B cell (primary cell): ENCODE measurements at regions not wholly inside any gene's neighbourhood (a gene's known extent, or its start where the extent isn't known, plus 50 kb on each side); places are given as distances from the start of the nearest gene placed in this dataset.

Experiments
- ATAC-seq: fragments of 200-7000 bp; cut with Tn5 transposase; one replicate; pipeline ENCODE4 v1.10.0; 2021; ENCODE audit warnings: low read depth, mild to moderate bottlenecking, moderate number of reproducible peaks, moderate library complexity
- CTCF ChIA-PET: fragments of 350-600 bp; sonication (Branson Sonifier 250); formaldehyde crosslinking; loops from one replicate; lab custom pipeline; 2021; ENCODE audit warnings: antibody characterized with exemption, inconsistent platforms; lab: Charles Lee
- POLR2A ChIA-PET: fragments of 350-600 bp; sonication (Branson Sonifier 250); formaldehyde crosslinking; loops from one replicate; lab custom pipeline; 2021; ENCODE audit warnings: antibody characterized with exemption; lab: Charles Lee
- DNase-seq: peaks from one replicate; pipeline ENCODE4 v3.0.0; 2013
- H2AFZ ChIP-seq: 2 replicates; pipeline ENCODE4 v1.6.1; 2012; ENCODE audit warnings: mild to moderate bottlenecking, low read depth, low read length; ENCODE audit not compliant: insufficient read depth, poor library complexity, severe bottlenecking
- H3K27ac ChIP-seq, 2 donors: 1 replicate in 1 of 2; 2 replicates in 1 of 2; pipeline ENCODE4 v1.5.1; 2012 to 2013; ENCODE audit warnings: low read length in 2 of 2, mild to moderate bottlenecking in 2 of 2, moderate library complexity in 1 of 2
- H3K27me3 ChIP-seq, 4 experiments: fragments of 200-600 bp in 1 of 4; sonication (generic) in 1 of 4; replicated peaks in 1 of 4; 1 replicate in 2 of 4; 2 replicates in 2 of 4; pipeline versions ENCODE4 v1.6.1 to v1.7.0; 2013 to 2016; ENCODE audit warnings: low read length in 3 of 4, mild to moderate bottlenecking in 2 of 4, mixed read lengths in 1 of 4, moderate library complexity in 1 of 4; ENCODE audit not compliant: insufficient read depth in 4 of 4, control insufficient read depth in 3 of 4; ENCODE audit errors: control extremely low read depth in 1 of 4
- H3K36me3 ChIP-seq, 2 experiments: replicated peaks in 1 of 2; 1 replicate in 1 of 2; 2 replicates in 1 of 2; pipeline versions ENCODE4 v1.6.1 to v1.7.1; 2013; ENCODE audit warnings: low read length in 1 of 2; ENCODE audit not compliant: insufficient read depth in 2 of 2, control insufficient read depth in 1 of 2; ENCODE audit errors: control extremely low read depth in 1 of 2, extremely low read depth in 1 of 2
- H3K4me1 ChIP-seq, 2 donors: fragments of 200-600 bp in 1 of 2; sonication (generic) in 1 of 2; 1 replicate in 1 of 2; 2 replicates in 1 of 2; pipeline versions ENCODE4 v1.5.1 to v1.6.1; 2013 to 2017; ENCODE audit warnings: low read length in 2 of 2; ENCODE audit not compliant: control insufficient read depth in 2 of 2, insufficient read depth in 2 of 2
- H3K4me2 ChIP-seq: replicated peaks from 2 replicates; pipeline ENCODE3; 2012; ENCODE audit warnings: mild to moderate bottlenecking, low read depth, low read length; ENCODE audit not compliant: poor library complexity, severe bottlenecking
- H3K4me3 ChIP-seq, 5 experiments: fragments of 200-600 bp in 1 of 5; sonication (generic) in 1 of 5; 1 replicate in 3 of 5; 2 replicates in 2 of 5; pipeline versions ENCODE4 v1.5.1 to v1.7.0; 2011 to 2016; ENCODE audit warnings: low read length in 4 of 5, mild to moderate bottlenecking in 4 of 5, low read depth in 2 of 5, control low read depth in 1 of 5, moderate library complexity in 1 of 5; ENCODE audit not compliant: insufficient read depth in 1 of 5; ENCODE audit errors: control extremely low read depth in 1 of 5, extremely low read depth in 1 of 5
- H3K79me2 ChIP-seq: fragments of 200-600 bp; sonication (generic); one replicate; pipeline ENCODE4 v1.6.0; 2016; ENCODE audit warnings: low read length; ENCODE audit not compliant: control insufficient read depth, insufficient read depth
- H3K9ac ChIP-seq: fragments of 200-600 bp; sonication (generic); 2 replicates; pipeline ENCODE4 v1.6.1; 2017; ENCODE audit warnings: mild to moderate bottlenecking, low read length, moderate library complexity
- H3K9me3 ChIP-seq, 3 donors: one replicate each; pipeline versions ENCODE4 v1.6.1 to v1.7.1; 2013; ENCODE audit warnings: low read length in 2 of 3; ENCODE audit not compliant: control insufficient read depth in 2 of 3, insufficient read depth in 1 of 3; ENCODE audit errors: control extremely low read depth in 1 of 3
- H4K20me1 ChIP-seq: 2 replicates; pipeline ENCODE4 v1.6.0; 2012; ENCODE audit warnings: mild to moderate bottlenecking, low read length; ENCODE audit not compliant: insufficient read depth, control insufficient read depth, poor library complexity, severe bottlenecking
- H3K27ac Mint-ChIP-seq: one replicate; pipeline ENCODE4 v1.8.0; 2021; ENCODE audit warnings: mixed read lengths
- H3K27me3 Mint-ChIP-seq: one replicate; pipeline ENCODE4 v1.8.0; 2021; ENCODE audit warnings: mixed read lengths
- H3K4me1 Mint-ChIP-seq: one replicate; pipeline ENCODE4 v1.8.0; 2021; ENCODE audit warnings: mixed read lengths
- H3K4me3 Mint-ChIP-seq: one replicate; pipeline ENCODE4 v1.8.0; 2021; ENCODE audit warnings: mixed read lengths
- H3K9me3 Mint-ChIP-seq: one replicate; pipeline ENCODE4 v1.8.0; 2022; ENCODE audit warnings: mixed read lengths; ENCODE audit not compliant: insufficient read depth
- EZH2 ChIP-seq: IDR thresholded peaks from 2 replicates; pipeline ENCODE4 v1.6.1; 2012; ENCODE audit warnings: borderline replicate concordance, low read depth, mild to moderate bottlenecking, moderate library complexity, low read length; ENCODE audit not compliant: insufficient read depth, poor library complexity, severe bottlenecking
- WGBS: methylation state at CpG from one replicate; pipeline ENCODE4 v1.1.5; 2013; ENCODE audit warnings: missing lambda C conversion rate; ENCODE audit not compliant: insufficient coverage; 5-methylcytosine and 5-hydroxymethylcytosine counted together
- intact Hi-C: fragments of 100-400 bp; cut with micrococcal nuclease; formaldehyde crosslinking; loops from one replicate; pipeline ENCODE4 v1.10.0; 2022
- TF ChIP-seq, protein P1 (sequence below): fragments of 200-600 bp; IDR thresholded peaks from one replicate; pipeline ENCODE4 v1.8.0; 2022; ENCODE audit warnings: antibody characterized with exemption, mild to moderate bottlenecking

- ATAC-seq, result no peak
- Mint-ChIP-seq H3K4me3 (no peak overlapping the region), H3K4me1 (no peaks in the 10 kb centered on the region), H3K9me3 (no peaks in the 10 kb centered on the region), H3K27ac (peak overlapping the region; percentile 68), H3K27me3 (no peaks in the 10 kb centered on the region)
- Histone ChIP-seq H3K27ac (no peak overlapping the region), H2AFZ (no peak overlapping the region), H3K27me3 (no peaks in the 10 kb centered on the region), H3K79me2 (peaks cover 4% of the 10 kb centered on the region), H3K9me3 (no peaks in the 10 kb centered on the region), H4K20me1 (peaks cover 23% of the 10 kb centered on the region), H3K9ac (no peak overlapping the region), H3K4me1 (no peaks in the 10 kb centered on the region), H3K4me3 (no peak overlapping the region), H3K36me3 (peaks cover 2 to 35% of the 10 kb centered on the region in 2 experiments), H3K4me2 (no peak overlapping the region)
- POLR2A ChIA-PET, result no interaction called here
- 93% methylated on average over 14 of the region's 16 CpGs for WGBS
- DNase-seq, result no peak
- TF ChIP-seq, protein P1, sequence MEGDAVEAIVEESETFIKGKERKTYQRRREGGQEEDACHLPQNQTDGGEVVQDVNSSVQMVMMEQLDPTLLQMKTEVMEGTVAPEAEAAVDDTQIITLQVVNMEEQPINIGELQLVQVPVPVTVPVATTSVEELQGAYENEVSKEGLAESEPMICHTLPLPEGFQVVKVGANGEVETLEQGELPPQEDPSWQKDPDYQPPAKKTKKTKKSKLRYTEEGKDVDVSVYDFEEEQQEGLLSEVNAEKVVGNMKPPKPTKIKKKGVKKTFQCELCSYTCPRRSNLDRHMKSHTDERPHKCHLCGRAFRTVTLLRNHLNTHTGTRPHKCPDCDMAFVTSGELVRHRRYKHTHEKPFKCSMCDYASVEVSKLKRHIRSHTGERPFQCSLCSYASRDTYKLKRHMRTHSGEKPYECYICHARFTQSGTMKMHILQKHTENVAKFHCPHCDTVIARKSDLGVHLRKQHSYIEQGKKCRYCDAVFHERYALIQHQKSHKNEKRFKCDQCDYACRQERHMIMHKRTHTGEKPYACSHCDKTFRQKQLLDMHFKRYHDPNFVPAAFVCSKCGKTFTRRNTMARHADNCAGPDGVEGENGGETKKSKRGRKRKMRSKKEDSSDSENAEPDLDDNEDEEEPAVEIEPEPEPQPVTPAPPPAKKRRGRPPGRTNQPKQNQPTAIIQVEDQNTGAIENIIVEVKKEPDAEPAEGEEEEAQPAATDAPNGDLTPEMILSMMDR, result no peak
- TF ChIP-seq EZH2, result no peak
- intact Hi-C loops, result no loop called here
- CTCF ChIA-PET, result interaction anchor here (0.9 to 1.4 kb wide), 4 partner anchors 57 to 418 kb away, joined by 3 to 4 read pairs (median 4); no protein-coding TSS in a partner anchor
Observed at GRCh38 chr17:77501751-77502625, 361.2 kb downstream of the SEC14L1 start.

- POLR2A ChIA-PET, result no interaction called here
- WGBS, result 93% methylated on average over 13 of the region's 13 CpGs
- Histone ChIP-seq H3K79me2 (no peaks in the 10 kb centered on the region), H2AFZ (no peak overlapping the region), H3K36me3 (peaks cover 2 to 28% of the 10 kb centered on the region in 2 experiments), H3K4me2 (no peak overlapping the region), H3K4me1 (no peaks in the 10 kb centered on the region), H3K27me3 (no peaks in the 10 kb centered on the region), H3K4me3 (no peak overlapping the region), H3K9ac (no peak overlapping the region), H3K27ac (no peak overlapping the region), H4K20me1 (peaks cover 19% of the 10 kb centered on the region), H3K9me3 (no peaks in the 10 kb centered on the region)
- Mint-ChIP-seq H3K4me3 (no peak overlapping the region), H3K27ac (no peak overlapping the region), H3K4me1 (no peaks in the 10 kb centered on the region), H3K9me3 (no peaks in the 10 kb centered on the region), H3K27me3 (no peaks in the 10 kb centered on the region)
- intact Hi-C loops, result no loop called here
- CTCF ChIA-PET, result no interaction called here
- no peak for TF ChIP-seq EZH2
- TF ChIP-seq, protein P1, result no peak
- DNase-seq (no peak), ATAC-seq (no peak)
Observed at GRCh38 chr17:77502626-77503292, 362.0 kb downstream of the SEC14L1 start.
